HG02970 (cell line): ENCODE measurements at regions not wholly inside any gene's neighbourhood (a gene's known extent, or its start where the extent isn't known, plus 50 kb on each side); places are given as distances from the start of the nearest gene placed in this dataset.

ENCODE experiments used
- ATAC-seq: cut with Tn5 transposase; IDR thresholded peaks from one replicate; pipeline ENCODE4 v1.9.1; 2021; ENCODE audit warnings: mild to moderate bottlenecking, moderate library complexity, moderate number of reproducible peaks; ENCODE audit not compliant: unreplicated experiment, low FRiP score

GRCh38 chr12:65517656-65518210, 239.2 kb downstream of the MSRB3 start:
- no peak for ATAC-seq

- ATAC-seq: no peak
These were observed 240.3 kb downstream of the MSRB3 start for GRCh38 chr12:65518771-65519170.

GRCh38 chr12:65520658-65521057, 242.2 kb downstream of the MSRB3 start:
- no peak for ATAC-seq

GRCh38 chr12:65522956-65523860, 244.7 kb downstream of the MSRB3 start:
- ATAC-seq: no peak

GRCh38 chr12:65524666-65525065, 246.2 kb downstream of the MSRB3 start:
- ATAC-seq: no peak

- no peak for ATAC-seq
These were observed 247.1 kb downstream of the MSRB3 start for GRCh38 chr12:65525491-65526141.

- ATAC-seq: no peak
These were observed 247.8 kb downstream of the MSRB3 start for GRCh38 chr12:65526311-65526710.

- no peak for ATAC-seq
These were observed 249.6 kb downstream of the MSRB3 start for GRCh38 chr12:65528127-65528526.

GRCh38 chr12:65529106-65529505, 250.6 kb downstream of the MSRB3 start:
- ATAC-seq: no peak

GRCh38 chr12:65529771-65530435, 251.4 kb downstream of the MSRB3 start:
- no peak for ATAC-seq

GRCh38 chr12:65532162-65532561, 253.7 kb downstream of the MSRB3 start:
- no peak for ATAC-seq

GRCh38 chr12:65532764-65533163, 254.3 kb downstream of the MSRB3 start:
- ATAC-seq: no peak

- ATAC-seq: no peak
These were observed 254.8 kb downstream of the MSRB3 start for GRCh38 chr12:65533177-65533883.

GRCh38 chr12:65534238-65534841, 255.9 kb downstream of the MSRB3 start:
- ATAC-seq: no peak

GRCh38 chr12:65535946-65536345, 257.5 kb downstream of the MSRB3 start:
- no peak for ATAC-seq

- no peak for ATAC-seq
These were observed 257.9 kb downstream of the MSRB3 start for GRCh38 chr12:65536351-65536750.

GRCh38 chr12:65536876-65537681, 258.6 kb downstream of the MSRB3 start:
- no peak for ATAC-seq

GRCh38 chr12:65537978-65538377, 259.5 kb downstream of the MSRB3 start:
- ATAC-seq: no peak

- no peak for ATAC-seq
These were observed 260.5 kb downstream of the MSRB3 start for GRCh38 chr12:65539023-65539422.
